Neural cell (in vitro differentiated cells): ENCODE measurements at regions not wholly inside any gene's neighbourhood (a gene's known extent, or its start where the extent isn't known, plus 50 kb on each side); places are given as distances from the start of the nearest gene placed in this dataset.
A peak's percentile ranks its signal among the peaks of the same experiment; 100 is the strongest.

Source experiments
- H2AFZ ChIP-seq: fragments of 200-600, 300-800 bp; sonication (generic), shearing (Covaris generic); 2 replicates; pipeline ENCODE4 v1.6.0; 2014; ENCODE audit warnings: low read depth, mild to moderate bottlenecking, antibody characterized with exemption, low read length, moderate library complexity
- H3F3A ChIP-seq: fragments of 200-600 bp; shearing (Covaris generic); 2 replicates; pipeline ENCODE4 v1.6.1; 2016; ENCODE audit warnings: mild to moderate bottlenecking, moderate library complexity, mixed read lengths, antibody characterized with exemption, low read length; ENCODE audit not compliant: insufficient read depth, poor library complexity, severe bottlenecking
- H3K27ac ChIP-seq: fragments of 200-600, 300-800 bp; sonication (generic), shearing (Covaris generic); 2 replicates; pipeline ENCODE4 v1.5.1; 2014; ENCODE audit warnings: mild to moderate bottlenecking, low read length, moderate library complexity
- H3K27me3 ChIP-seq: fragments of 300-800, 200-600 bp; sonication (generic), shearing (Covaris generic); 2 replicates; pipeline ENCODE4 v1.6.0; 2014; ENCODE audit warnings: mild to moderate bottlenecking, low read depth, low read length, moderate library complexity; ENCODE audit not compliant: insufficient read depth
- H3K36me3 ChIP-seq: fragments of 300-800, 200-600 bp; sonication (generic), shearing (Covaris generic); 2 replicates; pipeline ENCODE4 v1.5.1; 2014; ENCODE audit warnings: mild to moderate bottlenecking, antibody characterized with exemption, low read length, moderate library complexity; ENCODE audit not compliant: insufficient read depth
- H3K4me2 ChIP-seq: fragments of 300-800, 200-600 bp; sonication (generic), shearing (Covaris generic); 2 replicates; pipeline ENCODE4 v1.6.0; 2014; ENCODE audit warnings: mild to moderate bottlenecking, low read length
- H3K4me3 ChIP-seq: fragments of 300-800, 200-600 bp; sonication (generic), shearing (Covaris generic); 2 replicates; pipeline ENCODE4 v1.5.1; 2014; ENCODE audit warnings: mild to moderate bottlenecking, low read length, moderate library complexity
- H3K79me2 ChIP-seq: fragments of 200-600 bp; shearing (Covaris generic); replicated peaks from 2 replicates; pipeline ENCODE4 v1.6.0; 2014; ENCODE audit warnings: mild to moderate bottlenecking, low read length, moderate library complexity; ENCODE audit not compliant: insufficient read depth
- H3K9ac ChIP-seq: fragments of 300-800, 200-600 bp; sonication (generic), shearing (Covaris generic); 2 replicates; pipeline ENCODE4 v1.6.1; 2016; ENCODE audit warnings: mild to moderate bottlenecking, low read length, mixed read lengths
- H3K9me2 ChIP-seq: fragments of 200-600 bp; shearing (Covaris generic); 2 replicates; pipeline ENCODE4 v1.6.1; 2016; ENCODE audit warnings: mild to moderate bottlenecking, low read length, mixed read lengths; ENCODE audit not compliant: insufficient read depth
- H3K9me3 ChIP-seq: fragments of 200-600, 300-800 bp; sonication (generic), shearing (Covaris generic); 2 replicates; pipeline ENCODE4 v1.6.1; 2016; ENCODE audit warnings: mild to moderate bottlenecking, mixed run types, low read length, moderate library complexity, mixed read lengths
- H4K20me1 ChIP-seq: fragments of 200-600 bp; shearing (Covaris generic); 2 replicates; pipeline ENCODE4 v1.6.1; 2016; ENCODE audit warnings: mild to moderate bottlenecking, mixed run types; ENCODE audit not compliant: insufficient read depth
- CTCF ChIP-seq: fragments of 450-650 bp; IDR thresholded peaks from 2 replicates; pipeline ENCODE4 v1.5.1; 2014; ENCODE audit warnings: antibody characterized with exemption, mild to moderate bottlenecking, moderate library complexity; ENCODE audit not compliant: poor library complexity, severe bottlenecking
- EP300 ChIP-seq: fragments of 450-650 bp; conservative IDR thresholded peaks from 2 replicates; pipeline ENCODE4 v1.6.1; 2014; ENCODE audit warnings: antibody characterized with exemption, mild to moderate bottlenecking, moderate library complexity; ENCODE audit not compliant: poor library complexity, severe bottlenecking
- EZH2 ChIP-seq: fragments of 200-600, 300-800 bp; shearing (Covaris generic), sonication (generic); IDR thresholded peaks from 2 replicates; pipeline ENCODE4 v1.6.1; 2014; ENCODE audit warnings: antibody characterized with exemption, low read length, borderline replicate concordance, mild to moderate bottlenecking; ENCODE audit not compliant: insufficient read depth, poor library complexity, severe bottlenecking
- MXI1 ChIP-seq: fragments of 450-650 bp; conservative IDR thresholded peaks from 2 replicates; pipeline ENCODE4 v1.6.1; 2014; ENCODE audit warnings: antibody characterized with exemption, mild to moderate bottlenecking; ENCODE audit not compliant: poor library complexity, severe bottlenecking
- POLR2AphosphoS5 ChIP-seq: IDR thresholded peaks from 2 replicates; pipeline ENCODE4 v1.6.1; 2012
- RAD21 ChIP-seq: fragments of 450-650 bp; conservative IDR thresholded peaks from 2 replicates; pipeline ENCODE4 v1.6.1; 2014; ENCODE audit warnings: antibody characterized with exemption, mild to moderate bottlenecking, moderate library complexity
- REST ChIP-seq: IDR thresholded peaks from 2 replicates; pipeline ENCODE4 v1.6.1; 2012; ENCODE audit warnings: borderline replicate concordance
- SMC3 ChIP-seq: fragments of 450-650 bp; conservative IDR thresholded peaks from 2 replicates; pipeline ENCODE4 v1.6.1; 2014; ENCODE audit warnings: antibody characterized with exemption, mild to moderate bottlenecking, moderate library complexity; ENCODE audit not compliant: poor library complexity
- TAF1 ChIP-seq: IDR thresholded peaks from 2 replicates; pipeline ENCODE4 v1.6.1; 2012; ENCODE audit warnings: low read depth

DNA sequence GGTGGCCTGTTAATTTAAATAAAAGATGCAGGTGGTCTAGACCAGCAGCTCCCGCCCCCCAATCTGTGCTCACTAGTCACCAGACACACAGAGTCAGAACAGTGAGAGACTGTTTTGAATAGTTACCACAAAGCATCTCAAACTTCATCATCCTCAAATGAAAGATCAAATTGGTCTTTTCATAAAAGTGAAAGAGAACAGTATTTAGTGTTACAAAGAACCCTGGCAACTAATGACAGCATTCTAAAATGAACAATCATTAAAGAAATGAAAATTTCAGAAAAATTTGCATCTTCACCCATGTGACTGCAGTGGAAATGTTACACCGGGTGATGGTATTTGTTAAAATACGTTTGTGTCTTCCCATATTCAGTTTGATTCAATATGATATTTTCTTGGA is 65.5 kb upstream of the PMAIP1 start:
- H2AFZ ChIP-seq = no peak overlapping the region
- H3K9me3 ChIP-seq = no peaks in the 10 kb centered on the region
- H4K20me1 ChIP-seq = no peaks in the 10 kb centered on the region
- H3F3A ChIP-seq = no peaks in the 10 kb centered on the region
- H3K9me2 ChIP-seq = no peaks in the 10 kb centered on the region
- no peaks in the 10 kb centered on the region for H3K27me3 ChIP-seq
- H3K9ac ChIP-seq = no peak overlapping the region
- TF ChIP-seq RAD21 (no peak), POLR2AphosphoS5 (no peak), EZH2 (no peak)
- no peak overlapping the region for H3K27ac ChIP-seq
- H3K36me3 ChIP-seq = no peaks in the 10 kb centered on the region
- no peaks in the 10 kb centered on the region for H3K79me2 ChIP-seq
- H3K4me3 ChIP-seq = no peak overlapping the region
- no peak overlapping the region for H3K4me2 ChIP-seq

- Histone ChIP-seq H3K27ac (no peak overlapping the region), H3K36me3 (no peaks in the 10 kb centered on the region), H2AFZ (no peak overlapping the region), H3K9ac (no peak overlapping the region), H3K27me3 (no peaks in the 10 kb centered on the region), H3K4me3 (no peak overlapping the region), H3K4me2 (no peak overlapping the region), H4K20me1 (no peaks in the 10 kb centered on the region), H3K9me2 (no peaks in the 10 kb centered on the region), H3K79me2 (no peaks in the 10 kb centered on the region), H3F3A (no peaks in the 10 kb centered on the region), H3K9me3 (no peaks in the 10 kb centered on the region)
- no peak for TF ChIP-seq EP300
- TF ChIP-seq REST = no peak
- TF ChIP-seq TAF1 = no peak
- TF ChIP-seq POLR2AphosphoS5 = no peak
These were observed 66.0 kb upstream of the PMAIP1 start for GRCh38 chr18:59833785-59834184.

DNA sequence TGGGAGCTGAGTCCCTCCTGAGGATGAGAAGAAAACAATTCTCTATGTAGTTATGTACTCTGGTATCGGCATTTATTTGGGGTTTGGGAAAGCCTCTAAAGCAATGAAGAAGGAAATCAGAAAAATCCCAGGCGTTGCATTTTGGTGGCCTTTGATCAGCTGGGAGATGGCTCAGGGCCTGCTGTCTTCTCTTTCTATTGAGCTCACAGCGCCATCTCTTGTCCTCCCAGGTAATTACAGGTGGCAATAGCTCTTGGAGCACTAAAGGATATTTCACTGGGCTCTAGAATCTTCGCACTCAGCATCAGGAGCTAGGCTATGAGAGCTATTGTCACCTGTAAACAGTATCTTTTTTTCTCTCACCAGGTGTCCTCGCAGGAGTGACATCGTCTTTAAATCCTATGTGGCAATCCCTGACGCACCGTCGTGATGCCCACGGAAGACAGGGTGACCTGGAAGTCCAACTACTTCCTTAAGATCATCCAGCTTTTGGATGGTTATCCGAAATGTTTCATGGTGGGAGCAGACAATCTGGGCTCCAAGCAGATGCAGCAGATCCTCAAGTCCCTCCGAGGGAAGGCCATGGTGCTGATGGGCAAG is 76.1 kb upstream of the PMAIP1 start:
- no peak overlapping the region for H3K9ac ChIP-seq
- no peak for TF ChIP-seq MXI1
- TF ChIP-seq EZH2 = no peak
- TF ChIP-seq POLR2AphosphoS5 = no peak
- TF ChIP-seq TAF1 = no peak
- TF ChIP-seq RAD21 = peak; percentile 84
- TF ChIP-seq REST = no peak
- TF ChIP-seq SMC3 = peak; percentile 84
- TF ChIP-seq CTCF = peak; percentile 81
- TF ChIP-seq EP300 = no peak
- H3F3A ChIP-seq = no peaks in the 10 kb centered on the region
- H3K27me3 ChIP-seq = no peaks in the 10 kb centered on the region
- H3K27ac ChIP-seq = no peak overlapping the region
- H4K20me1 ChIP-seq = no peaks in the 10 kb centered on the region
- H3K4me2 ChIP-seq = no peak overlapping the region
- H3K79me2 ChIP-seq = no peaks in the 10 kb centered on the region
- no peak overlapping the region for H3K4me3 ChIP-seq
- no peaks in the 10 kb centered on the region for H3K9me3 ChIP-seq
- H3K9me2 ChIP-seq = no peaks in the 10 kb centered on the region
- no peak overlapping the region for H2AFZ ChIP-seq
- no peaks in the 10 kb centered on the region for H3K36me3 ChIP-seq
